ENCODE measurements at regions not wholly inside any gene's neighbourhood (a gene's known extent, or its start where the extent isn't known, plus 50 kb on each side); places are given as distances from the start of the nearest gene placed in this dataset.
"Not testable (repeated sequence)": the region's sequence is repeated elsewhere in the genome, so short reads cannot be mapped to it uniquely, and the experiment has no call there.

DNA sequence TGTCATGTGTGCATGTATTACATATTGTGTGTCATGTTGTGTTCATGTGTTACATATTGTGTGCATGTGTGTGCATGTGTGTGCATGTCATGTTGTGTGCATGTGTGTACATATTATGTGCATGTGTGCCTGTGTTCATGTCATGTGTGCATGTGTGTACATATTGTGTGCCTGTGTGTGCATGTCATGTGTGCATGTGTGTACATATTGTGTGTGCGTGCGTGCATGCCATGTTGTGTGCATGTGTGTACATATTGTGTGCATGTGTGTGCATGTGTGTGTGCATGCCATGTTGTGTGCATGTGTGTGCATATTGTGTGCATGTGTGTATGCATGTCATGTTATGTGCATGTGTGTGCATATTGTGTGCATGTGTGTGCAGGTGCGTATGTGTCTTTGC, 267.1 kb downstream of the EIPR1 start:
- H3K4me1 ChIP-seq = peaks cover 32% of the 10 kb centered on the region
- no peak for TF ChIP-seq Cebpa-rat (IDR thresholded peaks at IDR 0.05)
- no peak overlapping the region for H3K4me3 ChIP-seq
- no peak overlapping the region for H3K4me2 ChIP-seq
- peaks cover 4% of the 10 kb centered on the region; the same call in 1 of the 2 replicates for H3K27me3 ChIP-seq
- no peak overlapping the region for H3K9ac ChIP-seq
- no peaks in the 10 kb centered on the region for H4K20me1 ChIP-seq
- no peak overlapping the region for H3K27ac ChIP-seq
- no peaks in the 10 kb centered on the region for H3K36me3 ChIP-seq
- H3K9me3 ChIP-seq = no peaks in the 10 kb centered on the region

DNA sequence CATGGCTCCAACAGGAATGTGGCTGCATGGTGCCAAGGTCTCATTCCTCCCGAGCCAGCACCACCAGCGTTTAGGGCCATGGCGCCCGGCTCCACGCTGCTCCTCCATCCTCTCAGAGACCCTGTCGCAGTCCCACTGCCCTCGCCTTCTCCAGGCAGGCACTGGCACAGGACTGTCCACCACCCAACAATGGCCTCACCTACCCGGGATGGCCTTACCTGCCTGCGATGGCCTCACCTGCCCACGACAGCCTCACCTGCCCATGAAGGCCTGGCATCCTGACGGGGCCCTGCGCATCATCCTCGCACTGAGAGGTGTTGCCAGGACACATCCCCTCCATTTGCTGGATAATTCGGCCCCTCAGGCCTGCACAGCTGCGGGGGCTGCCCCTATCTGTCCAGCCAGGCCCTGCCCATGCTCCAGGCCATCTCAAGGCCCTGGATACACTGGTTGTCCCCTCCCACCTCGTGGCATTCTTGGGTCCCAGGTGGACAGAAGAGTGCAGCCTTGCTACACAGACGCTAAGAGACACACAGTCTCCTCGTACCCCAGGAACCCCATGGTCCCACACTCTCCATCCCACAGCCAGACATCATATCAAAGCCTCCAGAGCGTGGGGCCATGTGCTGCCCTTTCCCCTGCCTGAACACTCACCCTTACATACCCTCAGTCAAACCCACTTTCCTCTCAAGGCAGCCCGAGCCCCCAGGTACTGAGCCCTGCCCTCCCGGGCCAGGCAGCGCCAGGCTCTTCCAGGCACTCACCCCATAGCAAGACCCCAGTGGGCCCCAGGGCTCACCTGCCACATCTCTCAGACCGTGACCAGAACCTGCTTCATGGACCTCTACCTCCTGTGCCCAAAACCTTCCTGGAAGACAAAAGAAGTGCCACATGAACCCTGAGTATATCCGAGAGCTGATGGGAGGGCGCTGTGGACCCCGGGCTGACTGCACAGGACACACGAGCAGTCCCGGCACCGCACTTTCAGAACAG, 268.6 kb downstream of the EIPR1 start:
- H3K27me3 ChIP-seq = peaks cover 13% of the 10 kb centered on the region
- H3K4me3 ChIP-seq = no peak overlapping the region
- H4K20me1 ChIP-seq = 0 out of 2 replicates have a peak, but pooled peaks cover 4% of the 10 kb centered on the region
- H3K27ac ChIP-seq = no peak overlapping the region
- no peaks in the 10 kb centered on the region for H3K36me3 ChIP-seq
- H3K4me1 ChIP-seq = peaks cover 17% of the 10 kb centered on the region
- no peak overlapping the region for H3K4me2 ChIP-seq
- no peak for TF ChIP-seq Cebpa-rat (IDR thresholded peaks at IDR 0.05)
- H3K9me3 ChIP-seq = no peaks in the 10 kb centered on the region
- H3K9ac ChIP-seq = no peak overlapping the region

GRCh38 chr2:3108105-3108504, 269.5 kb downstream of the EIPR1 start:
- TF ChIP-seq Cebpa-rat (IDR thresholded peaks at IDR 0.05) = no peak
- H3K4me3 ChIP-seq = no peak overlapping the region
- no peaks in the 10 kb centered on the region for H3K36me3 ChIP-seq
- H3K27ac ChIP-seq = no peak overlapping the region
- no peaks in the 10 kb centered on the region for H3K9me3 ChIP-seq
- H4K20me1 ChIP-seq = peaks cover 8% of the 10 kb centered on the region; the same call in 1 of the 2 replicates
- peaks cover 19% of the 10 kb centered on the region for H3K27me3 ChIP-seq
- peaks cover 13% of the 10 kb centered on the region for H3K4me1 ChIP-seq
- no peak overlapping the region for H3K4me2 ChIP-seq
- no peak overlapping the region for H3K9ac ChIP-seq

DNA sequence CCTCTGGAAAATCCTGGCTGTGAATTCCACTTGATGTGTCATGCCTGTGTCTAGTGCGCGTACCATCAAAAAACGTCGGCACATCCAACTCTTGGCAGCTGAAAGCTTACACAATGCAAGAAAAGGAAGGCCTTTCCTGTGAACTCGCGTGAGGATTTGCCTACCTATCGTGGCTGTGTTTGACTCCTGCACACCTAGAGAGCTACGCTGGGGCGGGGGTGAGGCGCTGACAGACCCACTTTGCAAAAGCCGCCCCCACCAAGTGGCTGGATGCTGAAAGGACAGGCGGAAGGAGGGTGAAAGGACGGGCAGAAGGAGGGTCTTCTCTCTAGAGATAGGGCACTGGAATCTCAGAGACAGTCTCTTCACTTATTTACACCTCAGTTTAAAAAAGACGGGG, 270.1 kb downstream of the EIPR1 start:
- no peak for TF ChIP-seq Cebpa-rat (IDR thresholded peaks at IDR 0.05)
- Histone ChIP-seq H4K20me1 (peaks cover 13% of the 10 kb centered on the region), H3K9ac (no peak overlapping the region), H3K27me3 (peaks cover 25% of the 10 kb centered on the region), H3K4me3 (no peak overlapping the region), H3K27ac (no peak overlapping the region), H3K4me2 (no peak overlapping the region), H3K9me3 (no peaks in the 10 kb centered on the region), H3K36me3 (no peaks in the 10 kb centered on the region), H3K4me1 (peaks cover 13% of the 10 kb centered on the region)

DNA sequence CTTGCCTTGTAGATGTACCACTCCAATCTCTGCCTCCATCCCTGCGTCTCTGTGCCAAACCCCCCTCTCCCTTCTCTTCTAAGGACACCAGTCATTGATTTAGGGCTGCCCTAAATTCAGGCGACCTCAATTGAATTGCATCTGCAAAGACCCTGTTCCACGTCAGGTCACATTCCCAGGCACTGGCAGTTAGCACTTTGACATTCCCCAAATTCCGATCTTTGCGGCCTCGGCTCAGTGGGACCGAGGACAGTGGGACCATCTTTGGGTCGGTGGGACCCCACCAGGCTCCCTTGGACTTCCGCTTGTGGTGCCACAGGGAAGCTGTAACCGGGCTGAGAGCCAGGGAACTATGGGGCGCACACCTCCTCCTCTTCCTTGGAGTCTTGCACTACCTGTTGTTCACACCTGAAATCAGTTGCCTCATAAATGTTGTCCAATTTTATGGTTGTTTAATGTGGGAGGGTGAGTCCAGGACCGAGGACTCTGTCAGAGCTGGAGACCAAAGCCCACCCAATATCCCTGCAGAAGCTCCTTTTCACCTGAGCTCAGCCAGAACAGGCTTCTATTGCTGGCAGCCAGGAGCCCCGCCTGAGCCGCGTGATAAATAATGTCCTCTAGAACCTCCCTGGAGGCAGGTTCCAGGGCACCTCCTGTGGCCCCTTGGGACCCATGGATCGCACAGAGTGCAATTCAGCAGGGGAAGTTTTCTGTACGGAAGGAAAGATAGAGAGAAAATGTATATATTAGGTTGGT, 271.6 kb downstream of the EIPR1 start:
- no peak overlapping the region for H3K9ac ChIP-seq
- H3K27me3 ChIP-seq = peaks cover 41% of the 10 kb centered on the region
- TF ChIP-seq Cebpa-rat (IDR thresholded peaks at IDR 0.05) = no peak
- no peak overlapping the region for H3K4me3 ChIP-seq
- no peak overlapping the region for H3K4me2 ChIP-seq
- peaks cover 26% of the 10 kb centered on the region for H3K4me1 ChIP-seq
- H3K27ac ChIP-seq = no peak overlapping the region
- peaks cover 29% of the 10 kb centered on the region for H4K20me1 ChIP-seq
- H3K9me3 ChIP-seq = no peaks in the 10 kb centered on the region
- H3K36me3 ChIP-seq = no peaks in the 10 kb centered on the region

GRCh38 chr2:3104958-3105813, 272.4 kb downstream of the EIPR1 start:
- not testable (repeated sequence) for H3K9ac ChIP-seq, H3K4me2 ChIP-seq, H3K4me3 ChIP-seq, H3K36me3 ChIP-seq, H3K9me3 ChIP-seq, H3K27ac ChIP-seq
- peaks cover 37% of the 10 kb centered on the region for H4K20me1 ChIP-seq
- H3K4me1 ChIP-seq = peaks cover 34% of the 10 kb centered on the region
- peaks cover 46% of the 10 kb centered on the region for H3K27me3 ChIP-seq

DNA sequence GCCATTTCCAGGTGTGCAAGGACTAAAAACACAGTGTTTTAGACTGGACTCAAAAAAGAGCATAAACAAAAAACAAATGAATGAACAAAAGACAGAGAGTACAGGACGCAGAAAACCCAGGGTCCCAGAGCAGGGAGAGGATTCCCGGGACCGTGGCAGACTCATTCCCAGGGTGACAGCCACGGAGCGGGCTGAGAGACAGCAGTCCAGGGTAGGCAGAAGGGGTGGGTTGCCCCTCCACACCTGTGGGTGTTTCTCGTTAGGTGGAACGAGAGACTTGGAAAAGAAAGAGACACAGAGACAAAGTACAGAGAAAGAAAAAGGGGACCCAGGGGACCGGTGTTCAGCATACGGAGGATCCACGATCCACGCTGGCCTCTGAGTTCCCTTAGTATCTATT, 273.4 kb downstream of the EIPR1 start:
- Histone ChIP-seq H3K27ac (no peak overlapping the region), H3K4me3 (no peak overlapping the region), H3K4me1 (peaks cover 43% of the 10 kb centered on the region), H3K4me2 (no peak overlapping the region), H3K36me3 (no peaks in the 10 kb centered on the region), H3K27me3 (peaks cover 46% of the 10 kb centered on the region), H3K9ac (no peak overlapping the region), H4K20me1 (peaks cover 46% of the 10 kb centered on the region), H3K9me3 (no peaks in the 10 kb centered on the region)
- TF ChIP-seq Cebpa-rat (IDR thresholded peaks at IDR 0.05) = no peak

DNA sequence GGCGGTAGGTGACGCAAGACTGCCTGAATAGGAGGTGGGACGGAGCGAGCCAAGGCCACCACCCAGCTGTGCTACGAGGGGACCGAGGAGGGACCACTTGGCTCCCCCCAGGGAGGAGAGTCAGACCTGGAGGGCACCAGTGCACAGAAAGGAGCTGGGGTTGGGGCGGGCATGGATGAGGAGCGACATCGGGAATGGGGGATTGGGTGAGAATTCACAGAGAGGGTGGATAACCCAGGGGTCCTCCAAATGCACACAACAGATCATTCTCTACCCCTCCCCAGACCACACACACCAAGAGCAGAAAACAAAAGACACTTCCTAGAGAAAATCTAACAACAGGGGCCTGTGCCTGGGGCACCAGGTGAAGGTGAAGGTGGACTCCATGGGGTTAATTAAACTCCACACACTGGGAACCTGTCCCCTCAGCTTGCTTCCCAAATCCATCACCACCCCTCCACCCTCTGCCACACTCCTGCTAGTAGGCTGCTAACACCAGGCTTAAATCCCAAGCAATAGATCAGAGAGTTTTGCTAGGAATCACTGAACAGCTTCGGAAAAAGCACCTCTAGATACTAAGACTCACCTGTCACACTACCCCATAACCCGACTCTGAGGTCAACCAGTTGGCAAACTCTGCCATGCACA, 274.6 kb downstream of the EIPR1 start:
- no peak for TF ChIP-seq Cebpa-rat (IDR thresholded peaks at IDR 0.05)
- H3K4me3 ChIP-seq = no peak overlapping the region
- H3K9me3 ChIP-seq = no peaks in the 10 kb centered on the region
- no peaks in the 10 kb centered on the region for H3K36me3 ChIP-seq
- peaks cover 56% of the 10 kb centered on the region for H3K4me1 ChIP-seq
- H3K9ac ChIP-seq = no peak overlapping the region
- no peak overlapping the region for H3K27ac ChIP-seq
- H4K20me1 ChIP-seq = peaks cover 54% of the 10 kb centered on the region
- peak overlapping the region; percentile 84 for H3K4me2 ChIP-seq
- peaks cover 57% of the 10 kb centered on the region for H3K27me3 ChIP-seq
